ENCODE measurements at regions not wholly inside any gene's neighbourhood (a gene's known extent, or its start where the extent isn't known, plus 50 kb on each side); places are given as distances from the start of the nearest gene placed in this dataset.
"Not testable (repeated sequence)": the region's sequence is repeated elsewhere in the genome, so short reads cannot be mapped to it uniquely, and the experiment has no call there.

DNA sequence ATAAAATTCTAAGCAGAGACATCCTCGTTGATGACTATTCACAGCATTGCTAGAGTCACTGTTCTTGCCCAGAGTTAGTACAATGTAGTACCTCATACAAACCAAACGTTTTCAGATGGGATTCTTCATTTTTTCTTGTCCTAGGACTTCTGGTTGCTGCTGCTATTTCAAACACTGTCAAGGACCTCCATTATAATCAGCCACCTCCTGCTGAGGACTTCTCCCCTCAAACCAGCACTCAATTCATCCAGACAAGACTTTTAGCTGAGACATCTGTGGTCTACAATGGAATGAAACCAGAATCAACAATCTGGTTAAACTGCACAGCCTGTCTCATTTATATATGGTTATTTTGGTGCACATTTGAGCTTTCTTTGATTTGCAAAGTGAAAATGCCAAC is 1008.8 kb downstream of the STPG2 start:
- in situ Hi-C loops (cut with HindIII; ENCODE audit: low sequenced_read_pairs): no loop called here

DNA sequence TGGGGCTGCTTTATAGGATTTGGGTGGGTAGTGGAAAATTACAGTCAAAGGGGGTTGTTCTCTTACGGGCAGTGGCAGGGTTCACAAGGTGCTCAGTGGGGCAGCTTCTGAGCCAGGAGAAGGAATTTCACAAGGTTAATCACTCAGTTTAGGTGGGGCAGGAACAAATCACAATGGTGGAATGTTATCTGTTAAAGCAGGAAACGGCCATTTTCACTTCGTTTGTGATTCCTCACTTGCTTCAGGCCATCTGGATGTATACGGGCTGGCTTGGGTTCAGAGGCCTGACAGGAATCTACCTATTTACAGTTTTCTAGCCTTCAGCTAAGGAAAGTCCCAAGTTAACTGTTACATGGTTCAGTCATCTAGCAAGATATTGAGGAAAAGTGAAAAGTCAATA is 1003.5 kb downstream of the STPG2 start:
- in situ Hi-C loops (cut with HindIII; ENCODE audit: low sequenced_read_pairs): no loop called here

DNA sequence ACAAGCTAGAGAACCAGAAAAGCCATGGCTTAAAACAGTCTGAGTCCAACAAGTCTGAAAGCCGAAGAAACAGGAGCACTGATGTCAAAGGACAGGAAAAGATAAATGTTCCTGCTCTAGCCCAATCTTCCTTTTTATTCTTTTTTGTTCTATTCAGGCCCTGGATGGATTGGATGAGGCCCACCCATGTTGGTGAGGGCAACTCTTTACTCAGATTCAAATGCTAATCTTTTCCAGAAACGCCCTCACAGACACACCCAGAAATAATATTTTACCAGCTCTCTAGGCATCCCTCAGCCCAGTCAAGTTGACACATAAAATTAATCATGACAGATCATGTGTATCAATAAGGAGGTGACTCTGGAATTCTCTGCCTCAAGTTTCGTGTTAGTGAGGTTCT is 1002.7 kb downstream of the STPG2 start:
- in situ Hi-C loops (cut with HindIII; ENCODE audit: low sequenced_read_pairs): no loop called here

DNA sequence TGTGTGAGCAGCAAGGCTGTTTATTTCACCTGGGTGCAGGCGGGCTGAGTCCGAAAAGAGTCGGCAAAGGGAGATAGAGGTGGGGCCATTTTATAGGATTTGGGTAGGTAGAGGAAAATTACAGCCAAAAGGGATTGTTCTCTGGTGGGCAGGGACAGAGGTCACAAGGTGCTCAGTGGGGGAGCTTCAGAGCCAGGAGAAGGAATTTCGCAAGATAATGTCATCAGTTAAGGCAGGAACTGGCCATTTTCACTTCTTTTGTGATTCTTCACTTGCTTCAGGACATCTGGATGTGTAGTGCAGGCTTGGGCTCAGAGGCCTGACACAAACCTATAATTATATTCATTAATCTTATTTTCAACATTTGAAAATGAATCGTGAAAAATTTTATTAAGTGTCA is 1001.9 kb downstream of the STPG2 start:
- in situ Hi-C loops (cut with HindIII; ENCODE audit: low sequenced_read_pairs): not testable (repeated sequence)

DNA sequence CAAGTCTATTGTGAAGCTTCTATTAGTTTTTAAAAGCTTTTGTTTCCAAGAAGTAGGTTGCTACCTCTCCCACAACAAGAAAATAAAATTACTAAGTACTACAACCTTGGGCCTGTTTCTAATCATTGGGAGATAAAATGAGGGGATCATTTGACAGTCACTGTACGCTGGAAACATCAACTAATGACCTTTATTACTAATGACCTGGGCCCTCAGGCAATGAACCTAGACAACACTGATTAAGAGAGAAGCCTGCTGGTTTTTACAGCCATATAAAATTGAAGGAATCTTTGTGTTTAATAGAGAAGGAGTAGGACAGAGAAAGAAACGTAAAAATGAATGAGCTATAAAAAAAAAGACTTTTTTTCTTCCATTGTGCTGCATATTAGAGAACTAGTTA is 1000.9 kb downstream of the STPG2 start:
- in situ Hi-C loops (cut with HindIII; ENCODE audit: low sequenced_read_pairs): no loop called here

DNA sequence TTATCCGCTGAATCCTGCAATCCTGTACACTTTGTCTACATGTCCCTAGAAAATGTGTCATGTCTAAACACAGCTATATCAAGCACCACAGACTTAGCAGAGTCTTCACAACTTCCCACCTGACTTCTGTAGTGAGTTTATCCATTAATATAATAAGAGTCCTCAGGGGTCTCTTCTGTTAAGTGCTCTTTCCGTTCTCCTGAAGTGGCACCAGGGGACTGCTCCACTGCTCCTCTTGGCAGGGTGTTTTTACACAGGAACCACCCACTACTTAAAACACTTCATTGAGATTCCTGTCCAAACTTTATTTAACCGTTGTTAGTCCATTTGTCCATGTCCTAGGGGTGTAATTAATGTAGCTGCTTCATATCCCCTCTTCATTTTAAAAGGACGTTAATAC is 1000.4 kb downstream of the STPG2 start:
- in situ Hi-C loops (cut with HindIII; ENCODE audit: low sequenced_read_pairs): no loop called here

DNA sequence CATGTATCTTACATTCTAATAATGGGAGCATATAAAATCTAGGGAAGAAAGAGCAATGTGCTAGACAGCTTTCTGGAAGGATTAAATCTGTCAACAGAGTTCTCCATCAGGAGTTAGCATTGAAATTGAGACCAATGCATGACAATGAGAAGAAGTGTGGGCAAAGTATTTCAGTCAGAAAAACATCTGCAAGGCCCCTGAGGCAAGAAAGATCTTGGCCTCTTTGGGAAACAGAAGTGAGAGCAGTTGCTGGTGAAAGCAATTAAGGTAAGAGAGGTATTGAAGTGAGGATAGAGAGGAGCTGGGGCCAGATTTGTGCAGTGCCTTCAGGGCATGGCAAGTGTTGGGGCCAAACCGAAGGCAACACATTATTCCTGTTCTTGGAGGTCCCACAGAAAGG is 999.1 kb downstream of the STPG2 start:
- in situ Hi-C loops (cut with HindIII; ENCODE audit: low sequenced_read_pairs): no loop called here

DNA sequence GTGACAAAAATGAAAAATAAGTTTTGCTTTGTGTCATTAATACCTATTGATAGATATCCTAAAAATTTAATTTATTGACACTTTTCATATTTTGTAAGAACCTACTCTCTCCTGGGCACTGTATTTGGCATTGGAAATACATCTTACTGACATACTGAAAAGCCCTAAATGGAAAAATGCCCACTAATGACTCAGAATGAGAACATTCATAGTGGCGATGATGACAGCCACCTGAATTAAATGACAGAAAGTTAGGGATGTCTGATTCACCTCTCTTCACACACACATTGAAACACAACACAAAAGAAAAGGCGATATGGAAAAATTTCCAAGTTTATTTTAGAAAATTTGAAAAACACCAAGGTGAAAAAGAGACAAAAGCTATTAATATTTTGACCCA is 992.3 kb downstream of the STPG2 start:
- in situ Hi-C loops (cut with HindIII; ENCODE audit: low sequenced_read_pairs): no loop called here

DNA sequence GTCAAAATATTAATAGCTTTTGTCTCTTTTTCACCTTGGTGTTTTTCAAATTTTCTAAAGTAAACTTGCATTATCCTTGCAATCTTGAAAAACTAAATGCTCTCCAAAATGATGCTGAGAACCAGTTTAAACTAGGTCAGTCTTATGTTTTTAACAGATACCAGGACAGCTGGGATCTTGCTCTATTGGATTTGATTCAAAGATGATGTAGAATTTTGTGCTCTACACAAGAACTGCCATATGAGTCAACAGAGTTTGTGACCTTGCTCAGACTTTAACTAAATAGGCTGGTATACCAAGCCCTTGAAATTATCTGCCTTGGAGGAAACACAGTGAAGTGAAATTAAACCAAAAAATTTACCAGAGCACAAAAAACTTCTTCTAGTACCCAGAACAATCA is 991.1 kb downstream of the STPG2 start:
- in situ Hi-C loops (cut with HindIII; ENCODE audit: low sequenced_read_pairs): no loop called here

DNA sequence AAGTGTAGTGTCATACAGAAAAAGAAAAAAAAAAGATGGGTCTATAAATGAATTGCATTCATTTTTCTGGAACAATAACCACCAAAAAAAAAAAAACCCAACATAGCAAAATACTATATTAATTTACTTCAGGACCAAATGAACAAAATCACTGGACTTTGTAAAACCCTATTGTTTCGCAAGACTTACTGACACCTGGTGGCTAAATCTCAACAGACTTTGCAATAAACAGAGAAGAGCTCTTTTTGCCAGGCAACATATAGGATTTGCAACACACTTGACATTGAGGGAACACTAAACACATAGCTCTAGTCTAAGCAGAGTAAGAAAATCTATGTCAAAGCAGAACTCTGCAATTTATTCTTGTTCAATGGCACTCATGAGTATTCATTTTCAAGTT is 990.2 kb downstream of the STPG2 start:
- in situ Hi-C loops (cut with HindIII; ENCODE audit: low sequenced_read_pairs): no loop called here

DNA sequence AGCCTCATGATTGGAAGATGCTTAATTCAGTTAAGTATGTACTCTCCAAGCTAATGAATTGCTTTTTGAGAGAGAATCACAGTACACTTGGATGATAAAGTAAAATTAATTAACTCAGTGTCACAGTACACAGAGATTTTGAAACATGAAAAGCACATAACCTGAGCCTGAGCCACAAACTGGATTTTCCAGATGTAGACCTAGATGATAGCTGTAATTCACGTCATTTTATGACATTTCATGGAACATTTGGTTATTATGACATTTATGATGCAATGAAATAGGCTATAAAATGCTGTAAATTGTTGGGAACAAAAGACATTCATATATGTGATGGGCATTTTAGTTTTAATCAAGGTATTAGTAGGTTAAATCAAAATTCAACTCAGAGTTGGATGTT is 983.7 kb downstream of the STPG2 start:
- in situ Hi-C loops (cut with HindIII; ENCODE audit: low sequenced_read_pairs): no loop called here

DNA sequence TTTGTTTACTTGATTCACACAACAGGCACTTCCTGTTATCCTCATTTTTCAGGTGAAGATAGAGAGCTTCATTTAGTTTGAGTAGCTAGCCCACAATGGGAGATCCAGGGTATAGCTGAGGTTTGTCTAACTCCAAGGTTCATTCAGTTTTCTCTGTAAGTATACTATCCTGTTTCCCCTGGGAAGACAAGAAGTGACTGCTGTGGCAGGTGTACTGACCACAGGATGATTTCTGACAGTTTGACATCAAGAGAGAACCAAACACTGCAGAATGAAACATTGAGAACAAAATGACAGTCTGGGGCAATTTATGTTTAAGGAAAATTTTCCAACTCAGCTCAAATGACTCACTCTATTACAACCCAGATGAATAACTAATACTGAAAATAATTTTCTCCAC is 958.0 kb downstream of the STPG2 start:
- in situ Hi-C loops (cut with HindIII; ENCODE audit: low sequenced_read_pairs): no loop called here

DNA sequence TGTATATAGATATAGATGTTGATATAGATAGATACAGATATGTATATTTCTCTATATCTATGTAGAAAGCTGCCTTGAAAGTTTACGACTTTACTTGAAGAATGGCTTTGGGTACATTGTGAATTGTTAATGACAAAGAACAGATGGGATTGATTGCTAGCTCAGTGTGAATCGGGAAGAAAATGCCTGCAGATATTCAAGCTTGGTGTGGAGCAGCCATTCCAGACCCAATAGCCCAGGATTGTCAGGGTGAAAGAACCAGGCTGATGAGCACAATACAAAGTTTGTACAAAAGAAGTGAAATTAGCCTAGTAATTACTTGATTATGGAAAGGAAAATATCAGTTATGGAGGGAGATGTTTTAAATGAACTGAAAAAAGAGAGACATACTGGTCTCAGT is 946.2 kb downstream of the STPG2 start:
- in situ Hi-C loops (cut with HindIII; ENCODE audit: low sequenced_read_pairs): no loop called here

DNA sequence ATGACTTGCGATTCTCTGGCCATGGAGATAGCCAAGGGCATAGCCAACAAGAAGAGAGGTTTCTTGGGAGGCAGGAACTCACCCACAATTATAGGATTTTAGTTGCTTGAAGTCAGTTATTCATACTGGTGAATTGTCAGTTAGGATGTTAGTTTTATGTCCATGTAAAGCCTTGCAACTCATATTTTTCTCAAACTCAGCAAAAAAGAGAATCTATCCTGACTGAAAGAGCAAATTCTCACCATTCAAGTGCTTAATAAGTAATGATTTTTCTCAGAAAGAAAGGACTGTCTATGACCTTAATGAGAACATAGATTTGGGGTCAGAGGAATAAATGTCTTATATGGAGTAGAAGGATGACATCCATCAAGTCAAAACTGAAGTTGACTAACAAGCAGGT is 934.5 kb downstream of the STPG2 start:
- in situ Hi-C loops (cut with HindIII; ENCODE audit: low sequenced_read_pairs): no loop called here

DNA sequence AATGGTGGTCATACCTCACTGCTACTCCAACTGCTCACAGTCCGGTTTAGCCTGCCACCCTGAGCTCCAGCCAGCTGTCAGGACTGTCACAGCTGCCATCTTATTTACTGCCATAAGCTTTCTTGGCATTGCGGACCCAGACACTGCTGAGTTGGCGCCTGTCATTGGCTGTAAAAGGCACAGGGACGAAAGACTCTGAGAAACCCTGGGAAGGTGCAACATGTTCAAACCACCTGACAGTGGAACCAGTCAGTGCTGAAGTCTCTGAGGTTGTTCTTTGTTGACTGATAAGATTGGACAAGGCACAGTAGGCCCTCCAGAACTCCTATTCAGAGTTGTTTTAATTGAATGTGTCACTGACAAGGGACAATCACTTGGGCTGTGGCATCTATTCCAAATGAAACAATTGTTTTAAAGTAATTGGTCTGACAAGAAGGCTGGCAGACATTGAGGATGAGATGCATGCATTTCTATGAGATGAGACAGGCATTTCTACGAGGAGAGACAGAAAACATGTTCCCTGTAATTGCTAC is 927.8 kb downstream of the STPG2 start:
- in situ Hi-C loops (cut with HindIII; ENCODE audit: low sequenced_read_pairs): no loop called here

DNA sequence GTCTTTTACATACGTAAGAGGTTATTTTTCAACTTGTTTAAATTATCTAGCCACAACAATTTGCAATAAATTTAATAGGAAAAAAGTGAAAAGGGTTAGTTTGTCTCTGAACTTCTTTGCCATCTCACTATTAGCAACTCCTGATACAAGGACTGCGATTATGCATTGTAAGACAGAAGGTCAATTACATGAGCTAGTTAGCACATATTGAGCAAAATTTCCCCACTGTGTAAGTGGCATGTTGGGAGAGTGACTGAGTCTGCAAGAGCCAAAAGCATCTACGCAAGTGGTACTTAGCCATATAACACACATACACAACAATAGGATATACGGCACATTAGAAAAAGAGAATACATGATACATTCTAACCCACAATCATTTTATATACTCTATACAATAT is 927.2 kb downstream of the STPG2 start:
- in situ Hi-C loops (cut with HindIII; ENCODE audit: low sequenced_read_pairs): no loop called here

DNA sequence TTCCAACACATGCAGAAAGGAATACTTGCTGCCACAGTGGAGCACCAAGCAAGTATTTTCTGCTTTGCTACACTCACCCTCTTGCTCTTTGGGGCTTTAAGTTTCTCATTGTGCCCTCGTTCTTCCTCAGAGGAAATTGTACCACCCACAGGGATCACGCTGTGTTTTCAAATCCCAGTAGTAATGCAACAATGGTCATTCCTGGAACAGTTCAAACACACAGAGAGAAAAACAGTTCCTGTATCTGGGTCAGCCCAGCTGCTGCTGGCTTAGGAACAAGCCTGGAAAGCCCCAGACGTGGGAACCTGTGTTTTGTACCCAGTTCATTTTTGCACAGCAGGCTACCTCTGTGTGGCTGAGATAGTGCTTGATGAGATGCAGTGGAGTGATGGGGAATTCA is 907.8 kb downstream of the STPG2 start:
- in situ Hi-C loops (cut with HindIII; ENCODE audit: low sequenced_read_pairs): no loop called here

DNA sequence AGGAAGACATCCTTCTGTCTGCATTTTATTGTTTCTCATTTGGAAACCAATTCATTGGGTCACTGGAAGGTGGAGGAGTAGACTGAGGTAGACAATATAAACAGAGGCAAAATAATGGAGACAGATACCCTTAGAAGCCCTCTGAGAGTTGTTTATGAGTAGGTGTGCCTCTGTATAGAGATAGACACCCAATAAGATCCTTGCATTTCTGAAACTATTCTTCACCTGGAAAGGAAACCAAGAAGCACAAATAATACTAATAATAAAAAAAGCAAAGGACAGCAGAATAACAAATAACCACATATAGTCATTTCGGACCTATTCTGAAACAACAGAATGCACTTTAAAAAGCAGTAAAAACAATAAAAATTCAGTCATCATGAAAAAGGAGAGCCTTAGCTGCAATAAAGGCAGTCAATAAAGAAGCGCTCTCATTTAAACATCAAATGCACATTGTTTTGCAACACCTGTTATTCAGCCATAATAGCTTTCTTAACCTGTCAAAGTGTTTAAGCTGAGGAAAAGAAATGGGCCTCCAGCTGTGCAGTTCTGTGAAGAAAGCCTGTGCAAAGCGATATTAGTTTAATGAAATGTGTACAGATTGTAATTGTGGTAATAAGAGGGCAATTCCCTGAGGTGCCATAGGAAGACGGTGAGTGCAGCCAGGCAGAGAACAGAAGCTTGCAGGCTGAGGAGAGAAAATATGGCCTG is 904.2 kb downstream of the STPG2 start:
- in situ Hi-C loops (cut with HindIII; ENCODE audit: low sequenced_read_pairs): no loop called here

DNA sequence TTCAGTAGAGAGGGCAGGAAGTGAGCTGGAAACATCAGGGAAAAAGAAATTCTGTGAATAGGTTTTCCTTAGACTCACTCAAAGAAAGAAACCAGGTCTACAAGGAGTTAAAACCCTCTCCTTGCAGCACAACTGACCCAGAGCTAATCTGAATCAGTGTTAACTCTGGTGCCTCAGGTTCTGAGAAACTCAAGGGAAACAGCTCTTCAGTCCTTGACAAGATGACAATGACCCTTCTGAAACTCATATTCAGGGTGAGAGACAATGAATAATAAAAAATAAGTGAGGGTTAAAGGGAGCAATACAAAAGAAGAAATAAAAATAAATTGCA is 903.6 kb downstream of the STPG2 start:
- in situ Hi-C loops (cut with HindIII; ENCODE audit: low sequenced_read_pairs): no loop called here

DNA sequence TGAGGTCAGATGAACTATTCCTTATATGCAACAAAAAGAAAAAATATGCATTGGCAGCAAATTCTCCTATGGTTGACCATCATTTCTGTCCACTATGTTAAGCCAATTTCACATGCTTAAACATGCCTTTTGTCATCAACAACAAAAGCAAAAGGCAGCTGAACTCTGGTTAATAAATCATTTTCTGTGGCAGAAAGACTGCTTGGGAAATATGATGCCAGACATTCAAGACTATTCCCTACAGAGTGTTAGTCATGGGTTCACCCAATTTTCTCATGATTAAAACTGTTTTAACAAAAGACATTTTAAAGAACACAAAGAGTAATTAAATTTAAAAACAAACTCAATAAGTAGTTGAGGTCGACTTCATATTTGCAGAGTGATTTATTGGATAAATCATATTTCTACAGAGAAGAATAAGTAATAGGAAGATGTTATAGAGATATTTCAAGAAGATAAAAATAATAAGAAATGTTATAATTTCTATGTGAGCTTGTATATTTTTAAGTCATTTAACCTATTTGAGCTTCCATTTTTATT is 890.6 kb downstream of the STPG2 start:
- in situ Hi-C loops (cut with HindIII; ENCODE audit: low sequenced_read_pairs): no loop called here

DNA sequence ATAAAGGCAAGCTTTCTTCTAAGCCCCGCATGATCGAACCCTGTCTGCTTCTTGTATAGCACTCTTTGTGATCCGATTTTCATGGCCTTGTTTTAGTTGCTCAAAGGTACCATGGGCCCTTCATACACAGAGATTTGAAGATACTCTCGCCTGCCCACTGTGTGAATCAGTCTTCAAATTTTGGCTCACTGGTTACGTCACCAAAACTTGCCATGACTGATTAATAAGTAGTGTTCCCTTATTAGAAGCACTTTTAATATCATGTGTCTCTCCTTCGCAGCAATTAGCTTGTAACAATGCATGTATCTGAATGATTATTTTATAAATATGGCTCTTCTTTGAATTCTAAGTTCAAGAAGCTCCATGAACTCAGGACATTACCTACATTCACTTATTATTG is 880.5 kb downstream of the STPG2 start:
- in situ Hi-C loops (cut with HindIII; ENCODE audit: low sequenced_read_pairs): no loop called here

DNA sequence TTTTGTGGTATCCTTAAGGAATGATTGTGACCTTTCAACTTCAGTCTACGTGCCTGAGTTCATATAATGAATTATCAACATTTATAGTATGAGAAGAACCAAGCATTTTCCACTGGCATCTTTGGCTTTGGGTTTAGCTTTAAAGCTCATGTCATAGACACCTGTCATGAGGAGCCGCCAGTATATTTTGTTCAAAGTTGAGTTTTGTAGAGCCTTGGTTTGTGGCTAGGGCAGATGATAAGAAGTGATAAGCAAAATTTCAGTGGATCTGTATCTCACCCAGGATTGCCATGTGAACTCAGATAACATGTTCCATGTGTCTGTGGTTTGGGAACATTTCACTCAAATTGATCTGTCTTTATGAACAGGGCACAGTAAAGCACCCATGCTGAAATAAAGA is 873.2 kb downstream of the STPG2 start:
- in situ Hi-C loops (cut with HindIII; ENCODE audit: low sequenced_read_pairs): no loop called here

DNA sequence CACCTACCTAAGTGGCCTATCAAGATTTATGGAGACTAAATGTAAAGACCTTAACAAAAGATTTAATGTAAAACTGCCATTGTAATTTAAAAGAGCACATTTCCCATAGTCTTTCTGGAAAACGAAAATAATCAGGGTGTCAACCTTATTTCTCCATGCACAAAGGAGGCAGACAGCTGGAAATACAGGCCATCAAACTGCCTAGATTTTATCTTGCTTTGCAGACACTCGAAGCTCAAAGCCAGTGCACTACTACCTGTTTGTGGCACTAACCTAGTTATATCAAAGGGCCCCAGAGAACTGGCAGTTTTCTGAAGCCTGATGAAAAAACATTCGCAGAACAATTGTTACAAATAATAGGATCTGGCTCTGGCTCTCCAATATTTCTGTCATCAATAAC is 863.9 kb downstream of the STPG2 start:
- in situ Hi-C loops (cut with HindIII; ENCODE audit: low sequenced_read_pairs): no loop called here
